ENCODE measurements at regions not wholly inside any gene's neighbourhood (a gene's known extent, or its start where the extent isn't known, plus 50 kb on each side); places are given as distances from the start of the nearest gene placed in this dataset.
"Not testable (repeated sequence)": the region's sequence is repeated elsewhere in the genome, so short reads cannot be mapped to it uniquely, and the experiment has no call there.

GRCh38 chr4:23021040-23021439 is 328.3 kb downstream of the GBA3 start:
- CTCF ChIA-PET = interaction anchor here (0.5 to 0.6 kb wide), 2 partner anchors 864 to 886 kb away, joined by 3 read pairs; no protein-coding TSS in a partner anchor
- Mint-ChIP-seq H3K9me3 (ENCODE audit: unreplicated experiment) (no peaks in the 10 kb centered on the region), H3K27me3 (ENCODE audit: insufficient read depth, unreplicated experiment) (no peaks in the 10 kb centered on the region), H3K4me1 (ENCODE audit: insufficient read depth, unreplicated experiment) (peaks cover 14% of the 10 kb centered on the region), H3K36me3 (ENCODE audit: insufficient read depth, unreplicated experiment) (no peaks in the 10 kb centered on the region), H3K27ac (ENCODE audit: low read depth, unreplicated experiment) (peak overlapping the region; percentile 73), H3K4me3 (ENCODE audit: unreplicated experiment) (no peak overlapping the region)
- no peak for DNase-seq (ENCODE audit: unreplicated experiment)
- POLR2A ChIA-PET = no interaction called here
- TF ChIP-seq CTCF (IDR thresholded peaks at IDR 0.05; ENCODE audit: unreplicated experiment) = no peak
- no TSS peak for BruUV-seq (replicated peaks)
- intact Hi-C loops (cut with micrococcal nuclease) = loop anchor here (10.0 kb wide), 1 partner anchor 64 kb away; no protein-coding TSS in a partner anchor

DNA sequence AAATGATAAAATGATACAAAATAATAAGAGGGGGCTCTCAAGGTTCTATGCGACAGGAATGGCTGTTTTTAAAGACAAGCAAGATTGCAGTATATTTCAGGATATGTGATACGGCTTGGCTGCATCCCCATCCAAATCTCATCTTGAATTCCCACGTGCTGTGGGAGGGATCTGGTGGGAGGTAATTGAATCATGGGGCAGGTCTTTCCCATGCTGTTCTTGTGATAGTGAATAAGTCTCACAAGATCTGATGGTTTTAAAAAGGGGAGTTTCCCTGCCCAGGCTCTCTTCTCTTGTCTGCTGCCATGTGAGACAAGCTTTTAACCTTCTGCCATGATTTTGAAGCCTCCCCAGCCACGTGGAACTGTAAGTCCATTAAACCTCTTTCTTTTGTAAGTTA is 327.7 kb downstream of the GBA3 start:
- Mint-ChIP-seq H3K4me1 (ENCODE audit: insufficient read depth, unreplicated experiment) (peaks cover 14% of the 10 kb centered on the region), H3K27ac (ENCODE audit: low read depth, unreplicated experiment) (peak overlapping the region; percentile 73)
- H3K9me3 Mint-ChIP-seq (ENCODE audit: unreplicated experiment); DNase-seq (ENCODE audit: unreplicated experiment); H3K27me3 Mint-ChIP-seq (ENCODE audit: insufficient read depth, unreplicated experiment); BruUV-seq (replicated peaks); POLR2A ChIA-PET; CTCF ChIA-PET; H3K36me3 Mint-ChIP-seq (ENCODE audit: insufficient read depth, unreplicated experiment); H3K4me3 Mint-ChIP-seq (ENCODE audit: unreplicated experiment): not testable (repeated sequence)
- intact Hi-C loops (cut with micrococcal nuclease) = loop anchor here (10.0 kb wide), 1 partner anchor 64 kb away; no protein-coding TSS in a partner anchor

GRCh38 chr4:23016981-23017380 is 324.2 kb downstream of the GBA3 start:
- no peak overlapping the region for H3K4me3 Mint-ChIP-seq (ENCODE audit: unreplicated experiment)
- no peaks in the 10 kb centered on the region for H3K36me3 Mint-ChIP-seq (ENCODE audit: insufficient read depth, unreplicated experiment)
- DNase-seq (ENCODE audit: unreplicated experiment) = no peak
- BruUV-seq (replicated peaks) = no TSS peak
- no peaks in the 10 kb centered on the region for H3K9me3 Mint-ChIP-seq (ENCODE audit: unreplicated experiment)
- H3K4me1 Mint-ChIP-seq (ENCODE audit: insufficient read depth, unreplicated experiment) = peaks cover 10% of the 10 kb centered on the region
- ChIA-PET POLR2A (no interaction called here), CTCF (interaction anchor here (0.8 kb wide), 1 partner anchor 51 kb away, joined by 3 read pairs; no protein-coding TSS in a partner anchor)
- intact Hi-C loops (cut with micrococcal nuclease) = no loop called here
- TF ChIP-seq CTCF (IDR thresholded peaks at IDR 0.05; ENCODE audit: unreplicated experiment) = no peak
- no peaks in the 10 kb centered on the region for H3K27me3 Mint-ChIP-seq (ENCODE audit: insufficient read depth, unreplicated experiment)
- no peak overlapping the region for H3K27ac Mint-ChIP-seq (ENCODE audit: low read depth, unreplicated experiment)

- Mint-ChIP-seq H3K4me3 (ENCODE audit: unreplicated experiment) (no peak overlapping the region), H3K36me3 (ENCODE audit: insufficient read depth, unreplicated experiment) (no peaks in the 10 kb centered on the region), H3K9me3 (ENCODE audit: unreplicated experiment) (no peaks in the 10 kb centered on the region), H3K27ac (ENCODE audit: low read depth, unreplicated experiment) (no peak overlapping the region), H3K4me1 (ENCODE audit: insufficient read depth, unreplicated experiment) (peaks cover 7% of the 10 kb centered on the region), H3K27me3 (ENCODE audit: insufficient read depth, unreplicated experiment) (no peaks in the 10 kb centered on the region)
- intact Hi-C loops (cut with micrococcal nuclease) = no loop called here
- TF ChIP-seq CTCF (IDR thresholded peaks at IDR 0.05; ENCODE audit: unreplicated experiment) = no peak
- POLR2A ChIA-PET = no interaction called here
- BruUV-seq (replicated peaks) = no TSS peak
- CTCF ChIA-PET = no interaction called here
- DNase-seq (ENCODE audit: unreplicated experiment) = no peak
These were observed 323.1 kb downstream of the GBA3 start for GRCh38 chr4:23015821-23016220.

GRCh38 chr4:23009093-23009492 is 316.4 kb downstream of the GBA3 start:
- Mint-ChIP-seq H3K4me1 (ENCODE audit: insufficient read depth, unreplicated experiment) (peaks cover 7% of the 10 kb centered on the region), H3K9me3 (ENCODE audit: unreplicated experiment) (peaks cover 5% of the 10 kb centered on the region), H3K27ac (ENCODE audit: low read depth, unreplicated experiment) (no peak overlapping the region), H3K4me3 (ENCODE audit: unreplicated experiment) (no peak overlapping the region), H3K27me3 (ENCODE audit: insufficient read depth, unreplicated experiment) (no peaks in the 10 kb centered on the region), H3K36me3 (ENCODE audit: insufficient read depth, unreplicated experiment) (no peaks in the 10 kb centered on the region)
- POLR2A ChIA-PET = no interaction called here
- TF ChIP-seq CTCF (IDR thresholded peaks at IDR 0.05; ENCODE audit: unreplicated experiment) = no peak
- DNase-seq (ENCODE audit: unreplicated experiment) = no peak
- intact Hi-C loops (cut with micrococcal nuclease) = no loop called here
- CTCF ChIA-PET = interaction anchor here (1.3 kb wide), 1 partner anchor 10 kb away, joined by 5 read pairs; no protein-coding TSS in a partner anchor
- BruUV-seq (replicated peaks) = no TSS peak
